Neural crest cell (in vitro differentiated cells): ENCODE measurements at regions not wholly inside any gene's neighbourhood (a gene's known extent, or its start where the extent isn't known, plus 50 kb on each side); places are given as distances from the start of the nearest gene placed in this dataset.

ENCODE experiments used
- DNase-seq: peaks from one replicate; pipeline ENCODE4 v3.0.0; 2021; ENCODE audit warnings: low read depth, mixed read lengths, low spot score
- H3K27ac Mint-ChIP-seq: one replicate; pipeline ENCODE4 v1.8.0; 2021; ENCODE audit warnings: mild to moderate bottlenecking, mixed read lengths; ENCODE audit not compliant: unreplicated experiment
- H3K27me3 Mint-ChIP-seq: 2 replicates; pipeline ENCODE4 v1.8.0; 2021; ENCODE audit warnings: low read depth, mild to moderate bottlenecking, mixed read lengths
- H3K36me3 Mint-ChIP-seq: 2 replicates; pipeline ENCODE4 v1.8.0; 2021; ENCODE audit warnings: low read depth, mild to moderate bottlenecking, mixed read lengths
- H3K4me1 Mint-ChIP-seq: 2 replicates; pipeline ENCODE4 v1.8.0; 2021; ENCODE audit warnings: mixed read lengths
- H3K4me3 Mint-ChIP-seq: one replicate; pipeline ENCODE4 v1.8.0; 2021; ENCODE audit warnings: mild to moderate bottlenecking, mixed read lengths
- H3K9me3 Mint-ChIP-seq: 2 replicates; pipeline ENCODE4 v1.8.0; 2021; ENCODE audit warnings: mixed read lengths
- TF ChIP-seq, protein P1 (sequence below): fragments of 200-600 bp; sonication (generic); conservative IDR thresholded peaks from 2 replicates; pipeline ENCODE4 v1.5.0; 2021; ENCODE audit warnings: antibody characterized with exemption, mild to moderate bottlenecking

DNA sequence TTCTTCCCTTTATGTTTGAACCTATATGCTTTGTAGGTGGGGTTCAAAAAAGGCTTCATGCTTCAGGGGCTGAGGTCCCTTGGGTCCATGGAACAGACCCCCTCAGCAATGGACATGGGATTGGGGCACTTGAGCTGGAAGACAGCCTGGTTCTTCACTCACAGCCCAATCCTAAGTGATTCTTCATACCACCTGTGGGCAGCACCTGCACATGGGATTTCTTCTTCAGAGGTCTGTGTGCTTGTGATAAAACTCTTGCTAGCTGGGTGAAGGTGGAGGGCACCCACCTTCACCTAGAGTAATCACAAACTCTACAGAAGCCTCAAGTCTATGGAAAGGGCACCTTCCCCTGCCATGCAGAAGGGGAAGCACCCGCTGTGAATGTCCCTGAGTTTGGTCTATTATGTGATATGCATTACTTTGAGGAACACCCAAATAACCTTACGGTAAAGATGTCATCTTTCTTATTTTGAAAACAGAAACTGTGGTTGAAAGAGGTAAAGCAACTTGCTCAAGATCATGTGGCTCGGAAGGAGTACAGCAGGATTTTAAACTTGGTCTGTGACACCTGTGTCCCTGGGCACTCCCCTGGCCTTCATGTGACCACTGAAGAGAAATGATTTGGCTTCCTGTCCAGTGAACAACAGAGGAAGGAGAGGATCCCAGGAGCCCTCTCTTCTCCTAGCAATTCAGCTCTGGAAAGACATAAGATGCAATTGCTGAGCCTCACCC, 469.5 kb upstream of the ZMIZ1 start:
- H3K9me3 Mint-ChIP-seq: no peaks in the 10 kb centered on the region
- TF ChIP-seq, protein P1, sequence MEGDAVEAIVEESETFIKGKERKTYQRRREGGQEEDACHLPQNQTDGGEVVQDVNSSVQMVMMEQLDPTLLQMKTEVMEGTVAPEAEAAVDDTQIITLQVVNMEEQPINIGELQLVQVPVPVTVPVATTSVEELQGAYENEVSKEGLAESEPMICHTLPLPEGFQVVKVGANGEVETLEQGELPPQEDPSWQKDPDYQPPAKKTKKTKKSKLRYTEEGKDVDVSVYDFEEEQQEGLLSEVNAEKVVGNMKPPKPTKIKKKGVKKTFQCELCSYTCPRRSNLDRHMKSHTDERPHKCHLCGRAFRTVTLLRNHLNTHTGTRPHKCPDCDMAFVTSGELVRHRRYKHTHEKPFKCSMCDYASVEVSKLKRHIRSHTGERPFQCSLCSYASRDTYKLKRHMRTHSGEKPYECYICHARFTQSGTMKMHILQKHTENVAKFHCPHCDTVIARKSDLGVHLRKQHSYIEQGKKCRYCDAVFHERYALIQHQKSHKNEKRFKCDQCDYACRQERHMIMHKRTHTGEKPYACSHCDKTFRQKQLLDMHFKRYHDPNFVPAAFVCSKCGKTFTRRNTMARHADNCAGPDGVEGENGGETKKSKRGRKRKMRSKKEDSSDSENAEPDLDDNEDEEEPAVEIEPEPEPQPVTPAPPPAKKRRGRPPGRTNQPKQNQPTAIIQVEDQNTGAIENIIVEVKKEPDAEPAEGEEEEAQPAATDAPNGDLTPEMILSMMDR: no peak
- H3K4me1 Mint-ChIP-seq: no peaks in the 10 kb centered on the region
- no peaks in the 10 kb centered on the region for H3K36me3 Mint-ChIP-seq
- DNase-seq: no peak
- no peak overlapping the region for H3K4me3 Mint-ChIP-seq
- H3K27ac Mint-ChIP-seq: no peak overlapping the region
- no peaks in the 10 kb centered on the region for H3K27me3 Mint-ChIP-seq

DNA sequence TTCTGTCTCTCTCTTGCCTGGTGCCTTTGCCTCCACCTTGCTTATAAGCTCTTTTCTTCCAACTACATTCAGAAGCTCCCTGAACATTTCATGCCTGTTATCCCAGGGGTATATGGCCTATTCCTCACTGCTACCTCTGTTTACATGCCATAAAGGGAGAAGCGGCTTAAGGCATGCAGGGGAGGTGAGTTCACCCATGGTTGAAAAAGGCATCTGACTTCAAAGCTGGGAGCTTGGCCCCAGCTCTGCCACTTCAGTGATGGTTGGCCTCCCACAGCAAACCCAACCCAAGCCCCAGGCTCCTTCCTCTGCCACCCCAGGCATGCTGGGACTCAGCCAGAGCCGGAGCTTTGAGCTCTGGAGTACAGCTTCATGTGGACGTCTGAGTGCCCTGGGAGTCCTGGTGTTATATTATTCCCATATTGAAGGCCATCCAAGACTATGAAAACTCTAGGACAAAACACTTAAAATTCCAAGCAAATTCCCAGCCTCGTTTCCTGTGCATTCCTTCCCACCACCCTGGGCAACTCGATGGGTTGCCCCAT, 468.6 kb upstream of the ZMIZ1 start:
- H3K4me1 Mint-ChIP-seq: no peaks in the 10 kb centered on the region
- peak overlapping the region; percentile 78 for H3K27ac Mint-ChIP-seq
- no peaks in the 10 kb centered on the region for H3K9me3 Mint-ChIP-seq
- TF ChIP-seq, protein P1: no peak
- no peak for DNase-seq
- H3K4me3 Mint-ChIP-seq: no peak overlapping the region
- H3K36me3 Mint-ChIP-seq: no peaks in the 10 kb centered on the region
- no peaks in the 10 kb centered on the region for H3K27me3 Mint-ChIP-seq

DNA sequence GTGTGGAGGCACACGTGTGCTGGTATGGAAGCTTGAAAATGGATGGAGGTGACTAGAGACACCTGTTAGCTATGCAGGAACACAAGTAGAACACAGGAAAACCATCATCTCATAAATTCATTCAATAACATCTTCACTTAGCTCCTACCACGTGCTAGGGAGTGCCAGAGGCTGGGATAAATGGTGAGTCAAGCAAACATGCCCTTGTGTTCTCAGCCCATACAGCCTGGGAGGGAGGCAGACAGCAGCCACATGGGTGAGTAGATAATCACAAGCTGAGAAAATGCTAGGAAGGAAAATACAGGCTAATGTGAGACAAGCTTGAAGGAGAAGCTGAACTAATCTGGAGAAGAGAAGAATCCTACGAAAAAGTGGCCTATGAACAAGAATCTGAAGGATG, 468.0 kb upstream of the ZMIZ1 start:
- no peaks in the 10 kb centered on the region for H3K4me1 Mint-ChIP-seq
- no peak overlapping the region for H3K27ac Mint-ChIP-seq

DNA sequence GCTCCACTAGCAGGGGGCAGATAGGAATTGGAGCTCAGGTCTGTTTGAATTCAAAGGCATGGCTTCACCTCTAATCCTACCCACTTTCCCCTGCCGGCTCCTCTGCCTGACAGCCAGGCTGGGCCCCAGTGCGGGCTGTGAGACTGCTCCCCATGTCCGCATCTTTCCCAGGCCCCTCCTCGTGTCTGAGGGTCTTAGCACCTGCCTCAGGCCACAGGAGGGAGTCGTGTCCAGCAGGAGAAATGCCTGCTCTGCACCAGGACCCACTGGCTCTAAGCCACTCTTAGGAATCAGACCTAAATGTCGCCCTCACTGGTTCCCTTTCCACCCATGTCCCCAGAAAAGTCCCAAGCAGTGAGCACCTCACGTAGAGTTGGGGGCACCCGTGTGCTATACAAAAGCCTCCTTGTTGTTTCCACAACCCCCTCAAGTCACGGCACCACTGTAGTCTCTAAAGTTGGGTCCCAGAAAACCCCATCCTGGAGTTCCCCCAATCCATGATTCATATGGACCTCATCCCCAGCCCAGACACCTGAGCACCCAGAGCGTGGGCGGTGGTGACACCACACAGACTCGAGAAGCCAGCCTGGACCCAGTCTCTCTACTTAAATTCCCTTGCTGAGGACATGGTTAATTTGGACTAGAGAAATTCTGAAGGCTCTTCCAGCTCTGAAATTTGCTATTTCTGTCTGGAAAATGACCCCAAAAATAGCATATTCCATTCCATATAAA, 466.4 kb upstream of the ZMIZ1 start:
- H3K27ac Mint-ChIP-seq: no peak overlapping the region
- H3K36me3 Mint-ChIP-seq: no peaks in the 10 kb centered on the region
- TF ChIP-seq, protein P1: no peak
- H3K4me3 Mint-ChIP-seq: no peak overlapping the region
- H3K9me3 Mint-ChIP-seq: no peaks in the 10 kb centered on the region
- no peaks in the 10 kb centered on the region for H3K4me1 Mint-ChIP-seq
- no peak for DNase-seq
- no peaks in the 10 kb centered on the region for H3K27me3 Mint-ChIP-seq

More for the DNA sequence above, 468.0 kb upstream of the ZMIZ1 start:
- Mint-ChIP-seq H3K9me3 (no peaks in the 10 kb centered on the region), H3K4me3 (no peak overlapping the region), H3K36me3 (no peaks in the 10 kb centered on the region), H3K27me3 (no peaks in the 10 kb centered on the region)
- TF ChIP-seq, protein P1: no peak
- DNase-seq: no peak

DNA sequence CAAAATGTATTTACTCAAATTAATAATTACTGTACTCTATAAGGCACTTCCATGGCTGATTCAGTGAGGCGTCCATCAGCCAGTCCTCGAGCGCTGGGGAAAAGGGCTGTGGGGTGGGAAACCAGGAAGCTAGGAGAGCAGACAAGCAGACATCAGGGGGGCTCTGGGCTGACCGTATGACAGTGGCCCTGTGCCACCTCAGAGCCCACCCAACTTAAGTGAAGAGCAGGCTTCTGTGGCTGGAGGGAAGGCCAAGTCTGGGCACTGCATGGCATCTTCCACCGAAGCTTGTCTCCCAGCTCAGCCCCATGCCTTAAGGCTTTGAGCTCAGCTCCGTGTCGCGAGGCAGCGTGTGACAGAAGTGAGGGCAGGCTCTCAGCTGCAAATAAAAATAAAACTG, 464.5 kb upstream of the ZMIZ1 start:
- no peak overlapping the region for H3K27ac Mint-ChIP-seq
- no peak overlapping the region for H3K4me3 Mint-ChIP-seq
- H3K36me3 Mint-ChIP-seq: peaks cover 2% of the 10 kb centered on the region
- no peak for DNase-seq
- H3K27me3 Mint-ChIP-seq: no peaks in the 10 kb centered on the region
- TF ChIP-seq, protein P1: no peak
- H3K9me3 Mint-ChIP-seq: peaks cover 2% of the 10 kb centered on the region
- H3K4me1 Mint-ChIP-seq: no peaks in the 10 kb centered on the region
